ENCODE measurements at regions not wholly inside any gene's neighbourhood (a gene's known extent, or its start where the extent isn't known, plus 50 kb on each side); places are given as distances from the start of the nearest gene placed in this dataset.

- no peaks in the 10 kb centered on the region for H3K36me3 ChIP-seq (replicated peaks in 1 of 2; ENCODE audit: control insufficient read depth in 1 of 2, insufficient read depth in 2 of 2, low read length in 2 of 2)
- no peak overlapping the region for H3K27ac ChIP-seq (ENCODE audit: extremely low read length, insufficient read depth, low read length)
- in situ Hi-C loops (cut with HindIII; ENCODE audit: extremely low pct_ligation_motif_present, low pct_unique_long_range_greater_than_20kb) (no loop called here), intact Hi-C loops (cut with micrococcal nuclease; ENCODE audit: unreplicated experiment) (no loop called here)
- 0% methylated on average over 3 of the region's 3 CpGs for whole genome bisulfite sequencing (ENCODE audit: low lambda C conversion rate)
- H3K27me3 ChIP-seq (ENCODE audit: control insufficient read depth in 1 of 2, insufficient read depth in 2 of 2, low read length in 2 of 2): peaks cover 4 to 64% of the 10 kb centered on the region in 2 experiments; a peak in 4 of 5 replicates
- FAIRE-seq: no peak
- ChIA-PET POLR2A (no interaction called here), CTCF (ENCODE audit: low intra/inter-chr PET ratio, low total read pairs) (no interaction called here)
- H3K4me3 ChIP-seq (replicated peaks in 1 of 3; ENCODE audit: insufficient read depth in 1 of 3, low read depth in 2 of 3, low read length in 3 of 3): no peak overlapping the region
- DNase-seq (ENCODE audit: low spot score): no peak
- TF ChIP-seq ZNF281 (CRISPR knock-in tag; IDR thresholded peaks at IDR 0.05; ENCODE audit: borderline replicate concordance): no peak
- TF ChIP-seq ZNF770 (CRISPR knock-in tag; IDR thresholded peaks at IDR 0.05): no peak
- TF ChIP-seq JUNB (CRISPR knock-in tag; IDR thresholded peaks at IDR 0.05; ENCODE audit: borderline replicate concordance): no peak
- no peak for TF ChIP-seq BCL3 (CRISPR knock-in tag; IDR thresholded peaks at IDR 0.05)
- TF ChIP-seq HES4 (CRISPR knock-in tag; IDR thresholded peaks at IDR 0.05; ENCODE audit: borderline replicate concordance): no peak
- no peak for TF ChIP-seq ZNF790 (CRISPR knock-in tag; IDR thresholded peaks at IDR 0.05; ENCODE audit: borderline replicate concordance)
- TF ChIP-seq MLXIP (CRISPR knock-in tag; IDR thresholded peaks at IDR 0.05; ENCODE audit: borderline replicate concordance): no peak
- no peak for TF ChIP-seq NCOA5 (CRISPR knock-in tag; IDR thresholded peaks at IDR 0.05)
- no peak for TF ChIP-seq GATAD2A (CRISPR knock-in tag; IDR thresholded peaks at IDR 0.05)
- no peak for TF ChIP-seq NONO (IDR thresholded peaks at IDR 0.05)
- TF ChIP-seq NONO (CRISPR knock-in tag; conservative IDR thresholded peaks at IDR 0.05): no peak
- TF ChIP-seq YEATS2 (CRISPR knock-in tag; IDR thresholded peaks at IDR 0.05; ENCODE audit: borderline replicate concordance): no peak
- TF ChIP-seq NR1H2 (CRISPR knock-in tag; IDR thresholded peaks at IDR 0.05; ENCODE audit: borderline replicate concordance, low read depth): no peak
- TF ChIP-seq SIX1 (CRISPR knock-in tag; IDR thresholded peaks at IDR 0.05; ENCODE audit: borderline replicate concordance): no peak
- no peak overlapping the region for H3K4me2 ChIP-seq (ENCODE audit: low read depth, low read length)
- ATAC-seq: no peak
- no peak overlapping the region for H2AFZ ChIP-seq (ENCODE audit: low read length)
- peaks cover 13% of the 10 kb centered on the region for H3K4me1 ChIP-seq (ENCODE audit: insufficient read depth, low read length)
- H4K20me1 ChIP-seq (ENCODE audit: insufficient read depth, low read length): no peaks in the 10 kb centered on the region
- H3K9ac ChIP-seq (ENCODE audit: insufficient read depth, low read depth, low read length): no peak overlapping the region
- BruUV-seq (replicated peaks): no TSS peak
- no peaks in the 10 kb centered on the region for H3K79me2 ChIP-seq (ENCODE audit: insufficient read depth, low read length)
- no peaks in the 10 kb centered on the region for H3K9me3 ChIP-seq (ENCODE audit: low read length)
Measured at GRCh38 chr17:77890771-77891170, 67.7 kb upstream of the TNRC6C start.

Measured in HepG2 (cell line).